ENCODE measurements at regions not wholly inside any gene's neighbourhood (a gene's known extent, or its start where the extent isn't known, plus 50 kb on each side); places are given as distances from the start of the nearest gene placed in this dataset.

DNA sequence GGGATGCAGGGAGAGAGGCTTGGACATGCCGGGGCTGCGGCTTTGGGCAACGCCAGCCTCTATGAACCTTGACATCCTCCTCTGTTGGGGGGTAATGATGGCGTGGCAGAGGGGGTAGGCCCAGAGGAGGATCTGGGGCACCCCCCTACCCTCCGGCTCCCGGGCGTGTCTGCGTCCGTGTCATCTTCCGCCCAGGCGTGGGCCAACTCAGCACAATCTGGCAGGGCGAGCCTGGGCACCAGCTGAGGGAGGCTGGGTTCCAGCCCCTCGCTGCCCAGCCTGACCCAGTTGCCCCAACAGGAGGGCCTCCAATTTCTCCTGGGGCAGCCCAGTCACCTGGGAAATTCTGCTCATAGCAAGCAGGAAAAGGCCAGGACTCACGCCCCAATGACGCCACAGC is 62.9 kb upstream of the IL17B start:
- no peak for DNase-seq

DNA sequence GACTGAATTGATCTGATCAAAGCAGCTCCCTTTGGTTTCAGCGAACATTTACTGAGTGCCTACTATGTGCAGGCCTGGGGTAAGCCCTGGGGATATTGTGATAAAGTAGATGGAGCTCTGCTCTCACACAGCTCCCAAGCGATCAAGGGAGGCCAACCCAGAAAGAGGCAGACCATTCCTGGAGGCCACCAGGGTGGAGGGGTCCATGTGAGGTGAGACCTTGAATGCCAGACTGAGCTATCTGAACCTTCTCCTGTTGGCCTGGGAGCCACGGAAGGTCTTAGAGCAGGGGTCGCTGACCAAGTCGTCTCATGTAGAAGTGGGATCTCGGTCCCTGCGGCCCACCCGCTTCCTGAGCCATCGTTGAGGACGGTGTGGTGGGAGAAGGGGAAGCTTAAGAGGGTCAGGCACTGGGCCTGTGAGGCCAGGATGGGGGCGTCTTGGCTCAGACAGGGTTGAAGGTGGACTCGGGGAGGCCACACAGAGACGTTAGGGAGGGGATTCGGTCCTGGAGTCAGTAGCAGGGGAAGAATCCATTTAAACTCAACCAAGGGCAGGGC is 62.2 kb upstream of the IL17B start:
- no peak for DNase-seq

DNA sequence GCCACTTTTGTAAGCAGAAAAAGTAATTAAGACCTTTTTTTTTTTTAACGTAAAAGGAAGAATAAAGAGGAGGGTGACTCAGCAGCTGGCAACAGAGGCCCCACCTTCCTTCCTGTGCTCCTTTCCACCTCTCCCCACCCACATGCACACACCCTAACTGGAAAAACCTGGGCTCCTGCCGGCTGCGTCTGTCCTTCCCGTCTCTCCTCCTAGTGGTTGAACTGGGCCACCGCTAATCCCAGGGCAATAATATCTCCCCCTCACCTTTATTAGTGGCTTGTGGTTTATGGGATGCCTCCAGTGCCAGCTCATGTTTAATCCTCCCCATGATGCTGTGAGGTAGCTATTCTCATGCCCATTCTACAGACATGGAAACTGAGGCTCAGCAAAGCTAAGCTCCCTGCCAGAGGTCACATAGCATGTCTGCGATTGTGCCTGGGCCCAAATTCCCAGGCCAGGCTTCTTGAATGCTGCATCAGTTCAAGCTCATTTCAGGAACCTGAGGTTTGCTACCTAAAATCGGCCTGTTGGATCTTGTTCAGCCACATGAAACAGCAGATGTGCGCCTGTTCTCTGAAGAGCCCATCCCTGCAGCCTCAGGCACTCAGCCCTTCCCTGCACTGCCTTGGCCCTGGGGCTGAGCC is 60.9 kb upstream of the IL17B start:
- peak; percentile 24 for DNase-seq

DNA sequence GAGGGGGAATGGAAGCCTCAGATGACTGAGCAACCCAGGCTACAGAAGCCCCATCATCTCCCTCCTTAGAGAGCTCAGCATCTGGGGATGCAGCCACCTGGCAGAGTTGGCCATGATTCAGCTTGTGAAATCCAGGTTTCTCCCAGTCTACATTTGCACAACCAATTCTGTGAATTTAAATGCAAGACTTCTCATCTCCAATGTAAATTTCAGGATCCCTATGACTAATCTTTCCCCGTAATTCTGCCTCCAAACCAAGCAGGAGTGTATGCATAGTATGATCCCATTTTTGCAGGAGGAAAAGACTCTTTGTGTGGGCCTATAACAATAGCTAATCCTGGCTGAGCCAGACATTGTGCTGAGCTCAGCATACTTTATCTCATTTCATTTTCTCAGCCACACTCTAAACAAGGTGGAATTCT is 59.6 kb upstream of the IL17B start:
- DNase-seq, result no peak

DNA sequence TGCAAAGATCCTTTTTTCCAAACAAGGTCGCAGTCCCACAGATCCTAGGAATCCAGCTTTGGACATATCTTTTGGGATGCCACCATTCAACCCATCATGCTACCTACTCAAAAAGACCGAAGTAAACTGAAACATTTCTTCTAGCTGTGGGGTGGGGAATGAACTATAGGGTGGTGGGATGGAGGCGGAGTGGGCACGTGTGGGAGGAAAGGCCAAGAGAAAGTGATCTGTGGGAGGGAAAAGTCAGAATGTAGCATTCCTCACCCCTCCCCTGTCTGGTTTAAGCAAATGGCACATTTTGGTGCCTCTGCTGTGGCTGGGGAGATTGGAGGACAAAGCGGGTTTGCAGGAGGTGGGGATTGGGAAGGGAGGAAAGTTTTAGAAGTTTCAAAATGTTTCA is 59.2 kb upstream of the IL17B start:
- no peak for DNase-seq

DNA sequence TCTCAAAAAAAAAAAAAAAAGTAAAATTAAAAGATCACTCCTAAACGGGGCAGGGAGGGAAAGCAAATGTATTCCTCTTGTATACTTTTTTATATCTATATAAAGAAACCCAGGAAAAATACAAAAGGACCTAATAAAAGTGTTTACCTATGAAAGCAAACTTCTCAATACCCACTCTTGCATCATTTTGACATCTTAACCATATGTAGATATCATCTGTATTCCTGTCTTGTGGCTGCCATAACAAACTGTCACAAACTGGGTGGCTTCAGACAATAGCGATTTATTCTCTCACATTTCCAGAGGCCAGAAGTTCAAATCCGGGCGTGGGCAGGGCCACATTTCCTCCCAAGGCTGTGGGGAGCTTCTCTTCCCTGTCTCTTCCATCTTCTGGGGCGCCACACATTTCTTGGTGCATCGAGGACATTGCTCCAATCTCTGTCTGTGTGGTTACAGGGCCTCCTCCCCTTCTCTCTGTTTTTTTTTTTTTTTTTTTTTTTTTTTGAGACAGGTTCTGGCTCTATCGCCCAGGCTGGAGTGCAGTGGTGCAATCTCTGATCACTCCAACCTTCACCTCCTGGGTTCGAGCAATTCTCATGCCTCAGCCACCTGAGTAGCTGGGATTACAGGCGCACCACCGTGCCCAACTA is 58.4 kb upstream of the IL17B start:
- DNase-seq, result no peak

DNA sequence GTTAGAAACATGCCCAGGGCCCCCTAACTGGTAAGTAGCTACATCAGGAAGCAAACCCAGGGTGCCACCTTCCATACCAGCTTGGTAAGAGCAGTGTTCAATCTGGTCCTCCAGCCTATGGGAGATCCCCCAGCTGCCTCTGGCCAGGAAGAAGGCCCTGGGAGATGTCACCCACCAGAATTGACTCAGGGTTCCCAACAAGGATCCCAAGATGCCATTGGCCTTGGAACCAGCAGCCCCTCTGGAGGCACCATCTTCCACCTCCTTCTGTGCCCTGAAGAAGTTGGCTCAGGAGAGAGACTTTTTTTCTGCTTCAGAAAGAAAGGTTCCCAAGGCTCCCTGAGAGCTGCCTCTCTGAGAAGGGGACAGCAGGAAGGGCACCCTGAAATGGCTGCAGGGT is 56.6 kb upstream of the IL17B start:
- DNase-seq, result no peak

DNA sequence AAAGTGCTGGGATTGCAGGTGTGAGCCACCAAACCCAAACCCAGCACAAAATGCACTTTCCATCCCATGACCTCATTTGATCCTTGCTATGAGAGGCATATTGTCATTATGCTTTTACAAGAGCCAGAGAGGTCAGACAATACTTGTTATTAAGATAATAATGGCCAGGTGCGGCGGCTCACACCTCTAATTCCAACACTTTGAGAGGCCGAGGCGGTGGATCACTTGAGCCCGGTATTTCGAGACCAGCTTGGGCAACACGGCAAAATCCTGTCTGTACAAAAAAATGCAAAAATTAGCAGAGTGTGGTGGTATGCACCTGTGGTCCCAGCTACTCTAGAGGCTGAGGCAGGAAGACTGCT is 55.9 kb upstream of the IL17B start:
- no peak for DNase-seq

DNA sequence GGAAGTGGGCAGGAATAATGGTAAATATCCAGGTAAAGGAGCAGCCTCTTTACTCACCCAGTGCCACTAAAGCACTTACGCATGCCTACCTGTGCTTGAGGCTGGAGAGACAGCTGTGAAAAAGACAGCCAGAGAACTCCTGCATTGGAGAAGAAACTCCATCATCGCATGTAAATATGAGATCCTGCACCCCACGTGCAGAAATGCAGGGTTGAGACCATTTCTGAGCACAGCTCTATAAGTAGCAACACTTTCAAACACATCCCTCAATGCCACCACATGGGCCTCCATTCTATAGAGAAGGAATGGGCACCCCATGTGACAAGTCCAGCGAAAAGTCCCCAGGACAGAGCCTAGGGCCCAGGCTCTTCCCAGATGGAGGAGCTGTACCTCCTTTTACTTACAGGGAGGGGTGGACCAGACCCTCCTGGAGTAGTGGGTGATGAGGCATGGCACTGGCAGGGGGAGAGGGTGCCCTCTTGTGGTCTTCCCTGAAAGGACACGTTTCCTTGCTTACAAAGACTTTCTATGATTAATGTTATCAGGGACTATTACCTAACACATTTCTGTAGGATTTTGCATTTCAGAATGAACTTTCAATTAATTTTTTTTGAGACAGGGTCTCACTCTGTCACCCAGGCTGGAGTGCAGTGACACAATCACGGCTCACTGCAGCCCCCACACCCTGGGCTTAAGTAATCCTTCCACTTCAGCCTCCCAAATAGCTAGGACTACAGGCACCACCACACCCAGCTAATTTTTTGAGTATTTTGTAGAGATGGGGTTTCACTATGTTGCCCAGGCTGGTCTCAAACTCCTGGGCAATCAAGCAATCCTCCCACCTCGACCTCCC is 55.3 kb upstream of the IL17B start:
- peak; percentile 42 for DNase-seq

DNA sequence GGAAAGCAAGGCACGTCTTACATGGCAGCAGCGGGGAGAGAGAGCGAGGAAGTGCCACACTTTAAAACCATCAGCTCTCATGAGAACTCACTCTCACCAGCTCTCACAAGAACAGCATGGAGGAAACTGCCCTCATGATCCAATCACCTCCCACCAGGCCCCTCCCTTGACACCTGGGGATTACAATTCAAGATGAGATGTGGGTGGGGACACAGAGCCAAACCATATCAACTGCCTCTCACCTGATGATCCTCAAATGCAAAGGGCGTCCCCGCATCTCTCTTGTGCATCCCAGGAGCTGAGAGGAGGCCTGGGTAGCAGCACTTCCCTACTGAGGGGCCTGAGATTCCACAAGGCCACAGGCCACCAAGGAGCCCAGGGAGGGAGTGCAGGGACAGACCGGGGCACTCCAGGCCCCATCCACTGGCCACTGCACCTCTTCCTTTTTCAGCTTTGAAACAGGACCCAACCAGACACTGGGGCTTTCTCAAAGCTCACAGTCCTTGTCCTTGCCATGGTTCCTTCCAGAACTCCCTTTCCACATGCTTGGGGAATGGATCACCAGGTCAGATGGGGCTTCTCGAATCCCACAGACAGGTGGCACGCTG is 54.5 kb upstream of the IL17B start:
- DNase-seq, result no peak

DNA sequence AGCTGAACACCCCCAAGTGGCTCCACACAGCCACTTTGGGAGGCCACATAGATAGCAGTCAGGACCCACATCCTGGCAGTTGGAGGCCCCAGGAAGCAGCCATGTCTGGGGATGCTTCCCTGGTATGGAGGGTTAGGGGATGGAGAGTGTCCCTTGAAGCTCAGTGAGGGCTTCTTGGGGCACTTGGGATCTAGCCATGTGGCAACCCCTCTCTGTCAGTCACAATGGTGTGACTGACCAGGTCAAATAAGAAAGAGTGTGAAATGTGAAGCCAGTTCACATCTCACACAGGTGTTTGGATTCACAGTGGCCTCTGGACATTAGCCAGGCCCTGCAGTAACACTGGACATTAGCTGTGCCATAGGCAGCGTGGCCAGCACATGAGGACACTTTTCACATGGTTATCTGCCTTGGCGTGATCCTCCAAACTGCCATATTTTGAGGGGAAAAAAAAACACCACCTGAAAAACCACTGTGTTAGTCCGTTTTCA is 53.9 kb upstream of the IL17B start:
- DNase-seq, result no peak

DNA sequence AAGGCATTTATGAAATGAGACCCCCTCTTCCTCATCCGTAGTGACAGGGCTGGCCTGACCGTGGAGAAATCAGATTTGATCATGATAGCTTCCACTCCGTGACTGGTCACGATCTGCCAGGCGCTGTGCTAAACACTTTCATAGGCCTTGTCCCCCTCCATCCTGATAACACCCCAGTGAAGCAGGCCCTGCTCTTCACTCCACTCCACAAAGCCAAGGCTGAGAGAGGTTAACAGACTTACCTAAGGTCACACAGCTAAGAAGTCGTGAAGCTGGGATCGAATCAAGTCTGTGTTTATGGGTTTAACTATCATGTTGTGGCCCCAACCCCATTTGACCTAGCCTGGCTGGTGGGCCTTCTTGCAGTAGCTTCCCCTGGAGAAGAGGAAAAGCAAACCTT is 53.3 kb upstream of the IL17B start:
- no peak for DNase-seq

DNA sequence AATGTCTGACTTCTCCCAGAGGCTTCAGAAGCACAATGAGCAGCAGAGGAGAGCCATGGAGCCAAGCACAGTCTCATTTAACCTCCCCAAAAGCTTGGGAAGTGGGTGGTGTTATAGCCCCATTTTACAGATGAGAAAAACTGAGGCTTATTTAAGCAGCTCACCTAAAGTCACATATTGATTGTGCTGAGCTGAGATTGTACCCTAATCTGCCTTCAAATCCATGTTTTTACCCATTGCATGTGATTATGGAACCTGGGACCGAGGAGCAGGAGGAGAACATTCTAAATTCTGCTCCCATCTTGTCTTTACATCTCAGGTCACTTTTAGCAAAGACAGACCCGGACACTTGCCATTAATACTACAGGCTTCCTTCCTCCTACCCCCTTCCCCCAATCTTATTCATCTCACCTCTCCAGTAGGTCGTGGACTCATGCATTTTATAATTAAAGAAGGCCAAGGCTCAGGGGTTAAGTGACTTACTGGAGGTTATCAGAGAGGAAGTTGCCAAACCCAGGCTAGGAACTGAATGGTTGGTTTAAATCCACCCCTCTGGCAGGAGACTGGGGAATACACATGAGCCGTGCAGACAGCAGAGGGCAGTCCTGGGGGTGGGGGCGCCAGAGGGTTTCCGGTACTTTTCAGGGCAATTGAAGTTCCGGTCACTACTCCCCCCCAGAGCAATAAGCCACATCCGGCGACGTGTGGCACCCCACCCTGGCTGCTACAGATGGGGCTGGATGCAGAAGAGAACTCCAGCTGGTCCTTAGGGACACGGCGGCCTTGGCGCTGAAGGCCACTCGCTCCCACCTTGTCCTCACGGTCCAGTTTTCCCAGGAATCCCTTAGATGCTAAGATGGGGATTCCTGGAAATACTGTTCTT is 51.0 kb upstream of the IL17B start:
- DNase-seq, result peak; percentile 25
